Gastroesophageal sphincter (tissue), 4 donors: ENCODE measurements at regions not wholly inside any gene's neighbourhood (a gene's known extent, or its start where the extent isn't known, plus 50 kb on each side); places are given as distances from the start of the nearest gene placed in this dataset.

ENCODE experiments used
- ATAC-seq: fragments of 150-250 bp; one replicate; pipeline ENCODE4 v1.9.1; 2016; ENCODE audit warnings: mild to moderate bottlenecking, moderate library complexity
- H3K27ac ChIP-seq, 4 donors: fragments of 200-600 bp; sonication (generic) in 3 of 4; 1 replicate in 3 of 4; 2 replicates in 1 of 4; pipeline ENCODE4 v1.5.1; 2016 to 2019
- H3K27me3 ChIP-seq: fragments of 200-600 bp; sonication (generic); one replicate; pipeline ENCODE4 v1.5.1; 2019
- H3K36me3 ChIP-seq, 2 donors: fragments of 200-600 bp; sonication (generic); one replicate each; pipeline ENCODE4 v1.5.1; 2019; ENCODE audit warnings: control low read depth in 1 of 2
- H3K4me1 ChIP-seq, 3 donors: fragments of 200-600 bp; sonication (generic); 1 replicate in 2 of 3; 2 replicates in 1 of 3; pipeline ENCODE4 v1.5.1; 2016 to 2019; ENCODE audit warnings: control low read depth in 2 of 3
- H3K4me3 ChIP-seq, 2 donors: fragments of 200-600 bp; sonication (generic); one replicate each; pipeline ENCODE4 v1.5.1; 2019; ENCODE audit warnings: mild to moderate bottlenecking in 1 of 2, moderate library complexity in 1 of 2
- H3K9me3 ChIP-seq, 3 donors: fragments of 200-600 bp; sonication (generic); one replicate each; pipeline ENCODE4 v1.5.1; 2017 to 2019; ENCODE audit warnings: control low read depth in 2 of 3
- CTCF ChIP-seq, 4 experiments: fragments of 200-600 bp in 2 of 4; fragments of 450-650 bp in 2 of 4; sonication (generic) in 1 of 4; IDR thresholded peaks; one replicate each; pipeline ENCODE4 v1.5.1; 2017 to 2019; ENCODE audit warnings: antibody characterized with exemption in 4 of 4, mild to moderate bottlenecking in 2 of 4, moderate library complexity in 2 of 4
- EP300 ChIP-seq: sonication (generic); formaldehyde crosslinking; IDR thresholded peaks from one replicate; pipeline ENCODE4 v1.6.1; 2017; ENCODE audit warnings: antibody characterized with exemption, mild to moderate bottlenecking
- POLR2A ChIP-seq, 2 donors: fragments of 450-650 bp; IDR thresholded peaks; one replicate each; pipeline ENCODE4 v1.6.1; 2017; ENCODE audit warnings: antibody characterized with exemption in 2 of 2, mild to moderate bottlenecking in 2 of 2, moderate library complexity in 1 of 2
- POLR2AphosphoS5 ChIP-seq: sonication (generic); formaldehyde crosslinking; IDR thresholded peaks from one replicate; pipeline ENCODE4 v1.6.1; 2017; ENCODE audit warnings: antibody characterized with exemption
- WGBS, 2 donors: methylation state at CpG; one replicate each; pipeline ENCODE4 v1.1.5; 2018; ENCODE audit warnings: low coverage in 1 of 2; 5-methylcytosine and 5-hydroxymethylcytosine counted together

DNA sequence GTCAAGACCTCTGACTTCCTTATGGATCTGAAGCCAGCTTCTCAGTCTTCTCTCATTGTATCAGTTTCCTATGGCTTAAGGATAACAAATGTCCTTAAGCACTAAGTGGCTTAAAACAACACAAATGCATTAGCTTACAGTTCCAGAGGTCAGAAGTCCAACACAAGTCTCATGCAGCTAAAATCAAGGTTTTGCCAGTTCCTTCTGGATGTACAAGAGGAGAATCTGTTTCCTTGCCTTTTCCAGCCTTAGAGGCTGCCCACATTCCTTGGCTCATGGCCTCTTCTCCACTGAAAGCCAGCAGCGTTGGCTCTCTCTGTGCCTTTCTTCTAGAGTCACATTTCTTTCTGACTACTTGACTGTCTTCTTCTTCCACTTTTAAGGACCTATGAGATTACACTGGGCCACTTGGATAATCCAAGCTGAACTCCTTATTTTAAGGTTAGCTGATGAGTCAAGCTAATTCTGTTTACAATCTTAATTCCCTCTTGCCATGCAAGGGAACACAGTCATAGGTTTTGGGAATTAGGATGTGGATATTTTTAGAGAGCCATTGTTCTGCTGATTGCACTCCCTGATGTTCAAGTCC is 179.0 kb downstream of the BCAS1 start:
- H3K4me1 ChIP-seq, result no peaks in the 10 kb centered on the region
- WGBS, 2 donors, result 60 to 80% methylated on average over 1 of the region's 1 CpG
- H3K27me3 ChIP-seq, result no peaks in the 10 kb centered on the region
- H3K4me3 ChIP-seq, result no peak overlapping the region
- no peak overlapping the region for H3K27ac ChIP-seq
- no peaks in the 10 kb centered on the region for H3K36me3 ChIP-seq
- ATAC-seq, result no peak
- peaks cover 0 to 11% (median 0%) of the 10 kb centered on the region in 3 donors for H3K9me3 ChIP-seq
- TF ChIP-seq POLR2A (IDR thresholded peaks at IDR 0.05), result no peak
- no peak for TF ChIP-seq CTCF (IDR thresholded peaks at IDR 0.05)
- no peak for TF ChIP-seq EP300
- TF ChIP-seq POLR2AphosphoS5, result no peak

DNA sequence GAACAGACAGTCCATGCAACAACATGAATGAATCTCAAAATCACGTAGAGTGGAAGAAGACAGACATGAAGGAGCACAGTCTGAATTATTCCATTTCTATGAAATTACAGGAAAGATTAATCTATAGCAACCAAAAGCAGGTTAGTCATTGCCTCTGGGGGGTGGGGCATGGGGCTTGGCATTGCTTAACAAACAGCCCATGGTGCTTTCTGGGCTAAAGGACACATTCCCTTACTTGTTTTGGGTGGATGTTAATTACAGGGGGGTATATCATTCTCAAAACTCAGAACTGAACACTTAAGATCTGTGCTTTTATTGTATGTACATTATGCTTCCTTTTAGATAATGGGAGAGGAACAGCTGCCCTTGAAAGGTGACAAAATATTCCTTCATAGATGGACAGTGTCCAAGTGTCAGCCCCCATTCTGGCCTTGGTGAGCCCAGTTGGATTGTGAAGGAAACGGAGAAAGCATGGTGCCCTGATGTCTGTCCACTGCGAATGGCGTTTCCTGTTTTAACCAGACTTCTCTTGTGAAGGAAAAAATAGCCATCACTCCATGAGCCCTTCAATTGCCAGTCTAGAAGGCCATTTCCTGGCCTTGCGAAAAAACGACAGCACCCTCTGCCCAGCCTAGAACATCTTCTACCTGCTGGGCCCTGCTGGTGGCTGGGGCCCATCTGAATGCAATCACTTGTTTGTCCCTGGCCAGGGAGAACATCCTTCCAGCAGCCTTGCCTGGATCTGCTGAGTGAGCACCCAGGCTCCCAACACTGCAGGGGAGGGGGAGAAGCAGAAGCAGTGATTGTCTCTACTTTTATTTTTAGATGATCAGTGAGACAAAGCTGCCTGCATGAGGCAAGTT is 179.7 kb downstream of the BCAS1 start:
- Histone ChIP-seq H3K27ac (no peak overlapping the region), H3K9me3 (peaks cover 0 to 11% (median 0%) of the 10 kb centered on the region in 3 donors), H3K36me3 (no peaks in the 10 kb centered on the region), H3K4me3 (no peak overlapping the region), H3K27me3 (no peaks in the 10 kb centered on the region), H3K4me1 (no peaks in the 10 kb centered on the region)
- no peak for ATAC-seq
- WGBS, 2 donors, result 63 to 76% methylated on average over 3 of the region's 6 CpGs
- no peak for TF ChIP-seq EP300
- no peak for TF ChIP-seq POLR2AphosphoS5
- TF ChIP-seq CTCF (IDR thresholded peaks at IDR 0.05), result no peak
- TF ChIP-seq POLR2A (IDR thresholded peaks at IDR 0.05), result no peak

- Histone ChIP-seq H3K9me3 (peaks cover 0 to 11% (median 0%) of the 10 kb centered on the region in 3 donors), H3K4me1 (no peaks in the 10 kb centered on the region), H3K36me3 (no peaks in the 10 kb centered on the region), H3K4me3 (no peak overlapping the region), H3K27ac (no peak overlapping the region), H3K27me3 (no peaks in the 10 kb centered on the region)
- 92 to 94% methylated on average over 9 to 10 of the region's 10 CpGs for WGBS, 2 donors
- ATAC-seq, result no peak
- no peak for TF ChIP-seq POLR2A (IDR thresholded peaks at IDR 0.05)
- TF ChIP-seq EP300, result no peak
- no peak for TF ChIP-seq POLR2AphosphoS5
- TF ChIP-seq CTCF (IDR thresholded peaks at IDR 0.05), result no peak
Observed at GRCh38 chr20:53889411-53890148, 180.8 kb downstream of the BCAS1 start.

- H3K27ac ChIP-seq, result no peak overlapping the region
- no peak for ATAC-seq
- H3K4me3 ChIP-seq, result no peak overlapping the region
- no peaks in the 10 kb centered on the region for H3K27me3 ChIP-seq
- WGBS, 2 donors, result 82 to 88% methylated on average over 3 of the region's 3 CpGs
- H3K9me3 ChIP-seq, result peaks cover 0 to 11% (median 0%) of the 10 kb centered on the region in 3 donors
- no peak for TF ChIP-seq EP300
- no peak for TF ChIP-seq CTCF (IDR thresholded peaks at IDR 0.05)
- no peak for TF ChIP-seq POLR2AphosphoS5
- TF ChIP-seq POLR2A (IDR thresholded peaks at IDR 0.05), result no peak
- no peaks in the 10 kb centered on the region for H3K4me1 ChIP-seq
- H3K36me3 ChIP-seq, result no peaks in the 10 kb centered on the region
Observed at GRCh38 chr20:53888951-53889350, 181.4 kb downstream of the BCAS1 start.
